SK-N-SH treated with all-trans-retinoic acid at 6 μM for 48 hours (cell line): ENCODE measurements at regions not wholly inside any gene's neighbourhood (a gene's known extent, or its start where the extent isn't known, plus 50 kb on each side); places are given as distances from the start of the nearest gene placed in this dataset.

Experiments
- GLIS3 ChIP-seq: fragments of 250-450 bp; sonication (Bioruptor Pico); IDR thresholded peaks from 2 replicates; pipeline ENCODE4 v1.5.0; 2020; ENCODE audit warnings: mild to moderate bottlenecking, moderate library complexity
- PPARA ChIP-seq: fragments of 250-450 bp; sonication (Bioruptor Pico); IDR thresholded peaks from 2 replicates; pipeline ENCODE4 v1.5.0; 2020; ENCODE audit warnings: mild to moderate bottlenecking, borderline replicate concordance
- SNAI2 ChIP-seq: fragments of 250-450 bp; sonication (Bioruptor Pico); IDR thresholded peaks from 2 replicates; pipeline ENCODE4 v1.5.0; 2020; ENCODE audit warnings: mild to moderate bottlenecking, moderate library complexity
- ZFP3 ChIP-seq: fragments of 250-450 bp; sonication (Bioruptor Pico); IDR thresholded peaks from 2 replicates; pipeline ENCODE4 v1.5.0; 2020; ENCODE audit warnings: mild to moderate bottlenecking, moderate library complexity
- ZFP30 ChIP-seq: fragments of 450-650 bp; formaldehyde crosslinking; IDR thresholded peaks from 2 replicates; pipeline ENCODE4 v1.5.0; 2022; ENCODE audit warnings: mild to moderate bottlenecking, moderate library complexity
- TF ChIP-seq, protein P1 (sequence below): fragments of 250-450 bp; sonication (Bioruptor Pico); IDR thresholded peaks from 2 replicates; pipeline ENCODE4 v1.8.0; 2021; ENCODE audit warnings: low read depth, mild to moderate bottlenecking, moderate library complexity, borderline replicate concordance
- TF ChIP-seq, protein P2 (sequence below): fragments of 250-450 bp; sonication (Bioruptor Pico); IDR thresholded peaks from 2 replicates; pipeline ENCODE4 v1.8.0; 2020; ENCODE audit warnings: mild to moderate bottlenecking, moderate library complexity, borderline replicate concordance

- TF ChIP-seq, protein P1, sequence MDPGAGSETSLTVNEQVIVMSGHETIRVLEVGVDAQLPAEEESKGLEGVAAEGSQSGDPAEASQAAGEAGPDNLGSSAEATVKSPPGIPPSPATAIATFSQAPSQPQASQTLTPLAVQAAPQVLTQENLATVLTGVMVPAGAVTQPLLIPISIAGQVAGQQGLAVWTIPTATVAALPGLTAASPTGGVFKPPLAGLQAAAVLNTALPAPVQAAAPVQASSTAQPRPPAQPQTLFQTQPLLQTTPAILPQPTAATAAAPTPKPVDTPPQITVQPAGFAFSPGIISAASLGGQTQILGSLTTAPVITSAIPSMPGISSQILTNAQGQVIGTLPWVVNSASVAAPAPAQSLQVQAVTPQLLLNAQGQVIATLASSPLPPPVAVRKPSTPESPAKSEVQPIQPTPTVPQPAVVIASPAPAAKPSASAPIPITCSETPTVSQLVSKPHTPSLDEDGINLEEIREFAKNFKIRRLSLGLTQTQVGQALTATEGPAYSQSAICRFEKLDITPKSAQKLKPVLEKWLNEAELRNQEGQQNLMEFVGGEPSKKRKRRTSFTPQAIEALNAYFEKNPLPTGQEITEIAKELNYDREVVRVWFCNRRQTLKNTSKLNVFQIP = no peak
- TF ChIP-seq, protein P2, sequence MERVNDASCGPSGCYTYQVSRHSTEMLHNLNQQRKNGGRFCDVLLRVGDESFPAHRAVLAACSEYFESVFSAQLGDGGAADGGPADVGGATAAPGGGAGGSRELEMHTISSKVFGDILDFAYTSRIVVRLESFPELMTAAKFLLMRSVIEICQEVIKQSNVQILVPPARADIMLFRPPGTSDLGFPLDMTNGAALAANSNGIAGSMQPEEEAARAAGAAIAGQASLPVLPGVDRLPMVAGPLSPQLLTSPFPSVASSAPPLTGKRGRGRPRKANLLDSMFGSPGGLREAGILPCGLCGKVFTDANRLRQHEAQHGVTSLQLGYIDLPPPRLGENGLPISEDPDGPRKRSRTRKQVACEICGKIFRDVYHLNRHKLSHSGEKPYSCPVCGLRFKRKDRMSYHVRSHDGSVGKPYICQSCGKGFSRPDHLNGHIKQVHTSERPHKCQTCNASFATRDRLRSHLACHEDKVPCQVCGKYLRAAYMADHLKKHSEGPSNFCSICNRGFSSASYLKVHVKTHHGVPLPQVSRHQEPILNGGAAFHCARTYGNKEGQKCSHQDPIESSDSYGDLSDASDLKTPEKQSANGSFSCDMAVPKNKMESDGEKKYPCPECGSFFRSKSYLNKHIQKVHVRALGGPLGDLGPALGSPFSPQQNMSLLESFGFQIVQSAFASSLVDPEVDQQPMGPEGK (CRISPR knock-in tag) = no peak
- TF ChIP-seq PPARA (CRISPR knock-in tag) (no peak), ZFP3 (CRISPR knock-in tag) (no peak), ZFP30 (CRISPR knock-in tag) (no peak), SNAI2 (CRISPR knock-in tag) (no peak), GLIS3 (CRISPR knock-in tag) (no peak)
These were observed 85.6 kb upstream of the SSTR4 start for GRCh38 chr20:22949331-22950109.
